ENCODE measurements at regions not wholly inside any gene's neighbourhood (a gene's known extent, or its start where the extent isn't known, plus 50 kb on each side); places are given as distances from the start of the nearest gene placed in this dataset.

DNA sequence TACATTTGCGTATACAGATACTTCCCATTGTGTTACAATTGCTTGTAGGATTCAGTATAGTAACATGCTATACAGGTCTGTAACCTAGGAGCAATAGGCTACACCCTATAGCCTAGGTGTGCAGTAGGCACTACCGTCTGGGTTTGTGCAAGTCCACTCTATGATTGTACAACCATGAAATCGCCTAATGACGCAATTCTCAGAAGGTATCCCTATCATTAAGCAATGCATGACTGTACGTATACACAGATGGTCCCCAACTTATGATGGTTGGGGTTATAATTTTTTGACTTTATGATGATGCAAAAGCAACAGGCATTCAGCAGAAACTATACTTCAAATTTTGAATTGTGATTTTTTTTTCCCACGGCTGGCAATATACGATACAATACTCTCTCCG, 458.2 kb upstream of the NOX3 start:
- TF ChIP-seq, protein P1, sequence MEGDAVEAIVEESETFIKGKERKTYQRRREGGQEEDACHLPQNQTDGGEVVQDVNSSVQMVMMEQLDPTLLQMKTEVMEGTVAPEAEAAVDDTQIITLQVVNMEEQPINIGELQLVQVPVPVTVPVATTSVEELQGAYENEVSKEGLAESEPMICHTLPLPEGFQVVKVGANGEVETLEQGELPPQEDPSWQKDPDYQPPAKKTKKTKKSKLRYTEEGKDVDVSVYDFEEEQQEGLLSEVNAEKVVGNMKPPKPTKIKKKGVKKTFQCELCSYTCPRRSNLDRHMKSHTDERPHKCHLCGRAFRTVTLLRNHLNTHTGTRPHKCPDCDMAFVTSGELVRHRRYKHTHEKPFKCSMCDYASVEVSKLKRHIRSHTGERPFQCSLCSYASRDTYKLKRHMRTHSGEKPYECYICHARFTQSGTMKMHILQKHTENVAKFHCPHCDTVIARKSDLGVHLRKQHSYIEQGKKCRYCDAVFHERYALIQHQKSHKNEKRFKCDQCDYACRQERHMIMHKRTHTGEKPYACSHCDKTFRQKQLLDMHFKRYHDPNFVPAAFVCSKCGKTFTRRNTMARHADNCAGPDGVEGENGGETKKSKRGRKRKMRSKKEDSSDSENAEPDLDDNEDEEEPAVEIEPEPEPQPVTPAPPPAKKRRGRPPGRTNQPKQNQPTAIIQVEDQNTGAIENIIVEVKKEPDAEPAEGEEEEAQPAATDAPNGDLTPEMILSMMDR (IDR thresholded peaks at IDR 0.05): no peak
- TF ChIP-seq EP300 (IDR thresholded peaks at IDR 0.05): no peak

Measured in esophagus muscularis mucosa (tissue), 3 donors.